NCI-H1694 (cell line): ENCODE measurements at regions not wholly inside any gene's neighbourhood (a gene's known extent, or its start where the extent isn't known, plus 50 kb on each side); places are given as distances from the start of the nearest gene placed in this dataset.
"Not testable (repeated sequence)": the region's sequence is repeated elsewhere in the genome, so short reads cannot be mapped to it uniquely, and the experiment has no call there.

Experiments
- DNase-seq: peaks from one replicate; lab custom pipeline; 2025; lab: John Stamatoyannopoulos, UW

DNA sequence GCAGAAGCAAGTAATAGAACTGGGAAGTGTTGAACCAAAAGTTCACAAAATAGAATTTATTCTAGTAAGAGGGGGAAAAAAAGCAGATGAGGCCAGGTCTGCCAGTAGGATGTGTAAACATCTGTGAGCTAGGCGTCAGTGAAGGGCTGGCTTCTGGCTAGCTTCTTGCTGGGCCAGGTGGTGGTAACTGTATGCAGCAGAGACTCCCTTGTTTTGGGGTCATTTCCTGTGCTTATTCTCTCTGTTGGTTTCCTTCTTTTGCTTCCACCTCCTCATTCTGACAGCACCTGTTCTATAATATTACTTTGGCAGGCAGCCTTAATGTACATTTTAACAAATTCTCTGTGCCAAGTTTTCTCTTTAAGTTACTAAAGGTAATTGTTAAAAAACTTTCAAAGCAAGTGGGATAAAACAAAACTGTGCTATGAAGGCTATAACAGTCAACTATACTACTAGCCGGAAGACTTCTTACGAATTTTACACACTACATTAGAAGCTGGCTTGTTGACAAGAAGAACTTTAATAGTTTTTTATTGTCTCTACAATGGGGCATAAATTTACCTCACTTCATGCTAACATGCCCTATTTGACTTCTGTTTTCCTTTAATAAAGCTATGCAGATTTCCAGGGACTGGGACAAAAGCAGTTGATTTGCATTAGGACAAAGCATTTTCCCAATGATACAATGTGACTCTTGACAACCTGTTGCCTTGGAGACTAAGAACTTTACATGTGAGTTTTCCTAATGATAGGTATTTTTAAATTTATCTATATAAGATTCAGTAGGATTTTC lies 318.8 kb upstream of the NAALADL2 start:
- DNase-seq = peak; percentile 21

DNA sequence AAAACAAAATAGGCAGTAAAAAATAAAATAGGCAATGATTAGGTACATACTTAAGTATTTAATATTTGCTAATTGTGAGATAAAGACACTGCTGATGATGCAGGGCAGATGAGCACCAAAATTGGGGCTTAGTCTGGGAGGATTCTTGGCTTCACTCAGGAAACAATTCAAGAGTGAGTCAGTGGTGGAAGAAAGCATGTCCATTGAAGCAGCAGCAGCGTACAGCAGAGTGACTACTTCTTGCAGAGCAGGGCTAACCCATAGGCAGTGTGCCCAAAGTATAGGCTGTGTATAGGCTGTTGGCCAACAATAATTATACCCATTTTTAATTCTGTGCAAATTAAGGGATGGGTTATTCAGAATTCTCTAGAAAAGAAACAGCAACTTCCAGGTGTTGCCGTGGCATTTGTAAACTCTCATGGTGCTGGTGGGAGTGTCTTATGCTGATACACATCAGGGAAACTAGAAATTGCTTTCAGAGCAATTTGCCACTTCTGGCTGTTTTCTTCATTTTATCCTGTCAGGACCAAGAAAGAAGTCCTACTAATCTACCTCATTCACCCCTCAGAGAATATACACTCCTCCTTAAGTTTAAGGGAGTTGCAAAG lies 317.3 kb upstream of the NAALADL2 start:
- DNase-seq = no peak

DNA sequence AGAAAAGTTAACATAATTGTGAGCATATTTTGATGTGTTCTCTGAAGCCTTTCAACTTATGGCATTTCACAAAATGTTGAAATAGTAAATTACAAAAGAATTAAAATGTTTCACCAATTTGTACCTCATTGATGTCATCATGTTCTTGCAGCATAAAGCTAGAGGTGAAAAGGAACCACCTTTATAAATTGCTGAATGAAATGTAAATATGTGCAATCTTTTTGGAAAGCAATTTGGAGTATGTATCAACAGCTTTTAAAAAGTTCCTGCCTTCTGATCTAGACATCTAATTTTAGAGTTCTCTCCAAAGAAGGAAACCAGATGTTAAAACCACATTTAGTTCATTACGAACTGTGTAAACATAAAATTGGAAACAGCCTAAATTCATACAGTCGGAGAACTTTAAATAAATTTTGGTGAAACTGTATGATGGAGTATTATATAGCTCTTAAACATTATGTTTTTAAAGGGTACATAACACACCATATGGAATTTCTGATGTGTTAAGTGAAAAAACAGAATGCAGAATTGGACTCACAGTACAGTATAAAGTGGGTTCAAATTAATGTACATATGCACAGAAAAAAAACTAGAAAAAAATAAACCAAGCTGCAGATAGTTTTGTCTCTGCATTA lies 311.2 kb upstream of the NAALADL2 start:
- no peak for DNase-seq

DNA sequence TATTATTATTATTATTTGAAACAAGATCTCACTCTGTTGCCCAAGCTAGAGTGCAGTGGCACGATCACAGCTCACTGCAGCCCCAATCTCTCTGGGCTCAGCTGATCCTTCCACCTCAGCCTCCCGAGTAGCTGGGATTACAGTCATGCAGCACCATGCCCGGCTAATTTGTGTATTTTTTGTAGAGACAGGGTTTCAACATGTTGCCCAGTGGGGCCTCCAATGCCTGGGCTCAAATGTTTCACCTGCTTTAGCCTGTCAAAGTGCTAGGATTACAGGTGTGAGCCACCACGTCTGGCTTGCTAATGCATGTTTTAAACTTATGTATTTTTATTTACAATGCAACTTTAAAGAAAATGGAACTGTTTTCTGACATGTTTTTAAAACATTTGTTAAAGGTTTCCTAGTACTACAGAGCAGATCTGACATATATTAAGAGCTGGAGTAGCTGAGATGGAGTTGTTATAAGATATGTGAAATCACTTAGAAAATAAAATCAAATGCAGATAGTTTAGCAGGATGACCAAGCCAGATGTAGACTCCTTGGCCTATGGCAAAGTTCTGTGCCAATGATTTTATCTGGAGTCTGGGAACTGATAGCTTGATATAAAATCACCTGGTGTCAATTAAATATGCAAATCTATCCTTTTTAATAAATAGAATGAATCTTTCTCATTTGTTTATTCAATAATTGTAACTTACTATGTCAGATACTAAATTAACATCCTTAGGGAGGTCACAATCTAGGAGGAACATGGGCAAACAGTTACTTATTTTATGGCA lies 310.1 kb upstream of the NAALADL2 start:
- no peak for DNase-seq

DNA sequence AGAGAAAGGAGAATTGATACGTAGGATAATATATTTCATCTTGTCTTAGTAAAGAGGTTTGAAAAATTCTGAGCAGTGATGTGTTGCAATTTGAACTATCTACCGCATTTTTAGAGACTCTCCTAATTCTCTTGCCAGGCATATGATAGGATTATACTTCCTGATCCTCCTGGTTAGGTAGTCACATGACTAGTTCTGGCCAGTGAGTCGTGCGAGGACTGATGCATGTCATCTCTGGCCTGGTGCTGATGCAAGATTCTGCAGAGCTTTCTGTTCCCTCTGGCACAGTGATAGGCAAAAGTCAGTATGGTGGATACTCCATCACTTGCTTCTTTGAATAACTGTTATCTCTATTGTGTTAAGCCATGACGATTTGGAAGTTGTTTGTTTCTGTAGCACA lies 277.6 kb upstream of the NAALADL2 start:
- no peak for DNase-seq

- DNase-seq = no peak
These were observed 275.7 kb upstream of the NAALADL2 start for GRCh38 chr3:174583396-174583795.

DNA sequence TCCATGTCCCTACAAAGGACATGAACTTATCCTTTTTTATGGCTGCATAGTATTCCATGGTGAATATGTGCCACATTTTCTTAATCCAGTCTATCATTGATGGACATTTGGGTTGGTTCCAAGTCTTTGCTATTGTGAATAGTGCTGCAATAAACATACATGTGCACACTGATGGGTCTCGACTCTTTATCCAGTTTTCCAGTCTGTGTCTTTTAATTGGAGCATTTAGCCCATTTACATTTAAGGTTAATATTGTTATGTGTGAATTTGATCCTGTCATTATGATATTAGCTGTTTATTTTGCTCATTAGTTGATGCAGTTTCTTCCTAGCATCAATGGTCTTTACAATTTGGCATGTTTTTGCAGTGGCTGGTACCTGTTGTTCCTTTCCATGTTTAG lies 272.0 kb upstream of the NAALADL2 start:
- DNase-seq = not testable (repeated sequence)

- no peak for DNase-seq
These were observed 262.6 kb upstream of the NAALADL2 start for GRCh38 chr3:174596447-174596982.

- DNase-seq = no peak
These were observed 260.2 kb upstream of the NAALADL2 start for GRCh38 chr3:174598885-174599439.

DNA sequence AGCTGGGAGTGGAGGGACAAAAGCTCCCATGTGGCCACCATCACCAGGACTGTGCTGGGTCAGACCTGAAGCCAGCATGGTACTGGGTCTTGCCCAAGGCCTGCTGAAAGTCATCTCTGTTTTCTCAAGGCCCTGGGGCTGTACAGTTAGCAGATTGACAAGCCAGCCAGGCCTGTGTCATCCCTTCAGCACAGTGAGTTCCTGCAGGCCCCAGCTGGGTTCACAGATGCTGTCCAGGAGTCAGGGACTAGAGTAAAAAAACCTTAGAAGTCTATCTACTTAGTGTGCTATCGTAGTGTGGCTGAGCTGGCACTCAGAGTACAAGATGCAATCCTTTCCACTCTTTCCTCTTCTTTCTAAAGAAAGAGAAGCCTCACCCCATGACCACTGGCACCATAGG lies 246.0 kb upstream of the NAALADL2 start:
- DNase-seq = no peak

GRCh38 chr3:174614036-174614435 lies 245.1 kb upstream of the NAALADL2 start:
- no peak for DNase-seq

DNA sequence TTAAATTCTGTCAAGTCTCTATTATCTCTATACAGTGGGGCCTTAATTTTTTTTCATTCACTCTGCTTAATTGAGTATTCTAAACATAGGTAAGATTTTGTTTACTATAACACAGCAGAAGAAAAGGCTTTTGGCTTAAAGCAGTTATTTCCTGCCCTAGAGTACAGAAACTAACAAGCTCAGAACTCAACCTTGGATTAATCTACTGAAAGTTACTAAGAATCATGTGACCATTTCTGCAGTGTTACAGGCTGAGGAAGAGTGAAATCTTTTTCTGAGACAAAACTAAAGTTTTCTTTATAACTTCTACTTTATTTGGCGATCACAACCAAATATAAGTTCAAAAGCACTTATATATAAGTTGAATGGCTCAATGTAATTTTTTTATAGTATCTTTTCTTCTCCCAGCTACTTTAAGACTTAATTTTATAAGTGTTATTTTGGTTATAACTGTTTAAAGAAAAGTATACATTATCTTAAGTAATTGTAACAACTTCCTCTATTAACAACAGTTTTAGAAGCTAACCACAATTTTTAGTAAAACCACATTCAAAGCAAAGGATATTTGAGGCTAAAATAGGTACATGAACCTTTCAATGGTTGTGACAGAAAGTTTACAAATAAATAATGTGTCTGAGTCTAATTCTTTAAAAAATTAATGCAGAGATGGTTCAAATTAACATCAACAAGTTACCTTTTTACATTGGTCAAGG lies 240.6 kb upstream of the NAALADL2 start:
- no peak for DNase-seq

DNA sequence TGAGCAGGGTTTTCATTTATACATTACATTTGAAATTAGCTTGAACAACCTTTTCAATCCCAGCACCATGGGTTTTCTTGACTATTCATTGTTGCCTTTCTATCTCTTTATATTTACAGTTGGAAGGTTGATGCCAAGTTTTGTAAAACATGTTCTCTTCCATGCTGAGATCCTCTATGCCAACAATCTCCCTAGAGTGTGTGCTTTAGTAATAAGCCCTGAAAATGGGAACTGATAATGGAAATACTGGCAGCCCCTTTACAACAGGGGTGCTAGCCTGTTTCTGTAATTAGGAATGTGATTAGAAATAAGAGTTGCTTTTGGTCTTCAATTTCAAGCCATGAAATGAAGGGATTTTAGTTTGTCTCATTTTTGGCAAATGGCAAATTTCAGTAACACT lies 239.9 kb upstream of the NAALADL2 start:
- no peak for DNase-seq

DNA sequence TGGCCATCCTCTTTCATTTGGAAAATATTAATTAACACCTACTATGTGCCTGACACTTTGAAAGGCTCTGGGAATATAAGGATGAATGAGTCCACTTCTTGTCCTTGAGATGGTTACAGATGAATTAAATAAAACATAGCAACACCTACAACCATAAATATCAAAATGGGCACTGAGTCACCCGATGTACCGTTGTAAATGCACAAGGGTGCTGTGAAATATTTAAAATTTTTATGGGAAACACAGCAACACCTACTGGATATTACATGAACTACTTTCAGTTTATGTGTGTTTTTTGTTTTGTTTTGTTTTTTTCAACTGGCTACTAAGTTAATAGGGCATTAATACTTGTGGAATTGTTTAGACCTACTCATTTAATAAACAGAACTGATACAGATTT lies 239.0 kb upstream of the NAALADL2 start:
- no peak for DNase-seq

GRCh38 chr3:174620855-174621472 lies 238.2 kb upstream of the NAALADL2 start:
- no peak for DNase-seq

DNA sequence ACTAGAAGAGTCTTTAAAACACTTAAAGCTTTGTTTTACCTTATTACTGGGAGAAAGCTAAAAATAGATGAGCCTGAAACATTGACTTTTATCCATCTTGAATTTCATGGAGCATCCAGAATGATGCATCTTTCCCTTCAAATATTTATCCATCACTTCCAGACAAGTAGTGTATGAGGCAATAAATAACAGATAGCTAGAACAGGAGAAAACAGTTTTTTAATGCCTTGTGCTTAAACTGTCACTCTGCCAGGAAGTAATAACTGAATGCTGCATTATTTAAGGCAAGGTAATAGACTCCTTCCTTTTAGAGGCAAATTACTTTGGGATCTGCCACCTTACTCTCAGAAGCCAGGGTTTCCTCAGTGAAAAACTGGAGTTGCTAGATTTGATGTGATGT lies 225.8 kb upstream of the NAALADL2 start:
- DNase-seq = no peak

DNA sequence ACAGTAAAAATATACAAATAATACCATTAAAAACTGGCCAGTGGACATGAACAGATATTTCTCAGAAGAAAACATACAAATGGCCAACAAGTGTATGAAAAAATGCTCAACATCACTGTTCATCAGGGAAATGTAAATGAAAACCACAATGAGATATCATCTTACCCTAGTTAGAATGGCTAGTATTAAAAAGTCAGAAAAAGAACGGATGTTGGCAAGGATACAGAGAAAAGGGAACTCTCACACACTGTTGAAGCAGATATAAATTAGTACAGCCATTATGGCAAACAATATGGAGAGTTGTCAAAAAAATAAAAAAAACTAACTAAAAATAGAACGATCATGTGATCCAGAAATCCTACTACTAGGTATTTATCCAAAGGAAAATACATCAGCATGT lies 222.7 kb upstream of the NAALADL2 start:
- DNase-seq = no peak

DNA sequence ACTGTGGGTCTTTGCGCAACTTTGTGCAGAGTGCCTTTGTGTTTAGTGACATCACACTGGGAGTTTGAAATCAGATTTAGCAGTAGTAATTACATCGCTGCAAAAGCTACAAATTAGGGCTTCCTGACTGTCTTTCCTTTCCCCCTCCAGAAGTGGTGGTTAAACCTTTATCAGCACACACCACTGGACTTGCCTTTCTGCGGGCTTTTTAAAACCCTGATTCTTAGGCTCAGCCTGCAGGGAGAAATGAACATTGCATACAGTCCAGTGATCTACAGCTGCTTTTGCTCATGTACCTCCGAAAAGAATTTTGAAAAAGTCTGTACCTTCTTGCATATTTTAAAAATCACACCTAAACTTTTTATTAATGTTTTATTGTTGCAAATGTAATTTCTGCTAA lies 219.7 kb upstream of the NAALADL2 start:
- no peak for DNase-seq

GRCh38 chr3:174639970-174640369 lies 219.2 kb upstream of the NAALADL2 start:
- DNase-seq = no peak

- DNase-seq = no peak
These were observed 218.2 kb upstream of the NAALADL2 start for GRCh38 chr3:174640932-174641331.

GRCh38 chr3:174644287-174644686 lies 214.8 kb upstream of the NAALADL2 start:
- DNase-seq = no peak
